Cardiac fibroblast (primary cell): ENCODE measurements at regions not wholly inside any gene's neighbourhood (a gene's known extent, or its start where the extent isn't known, plus 50 kb on each side); places are given as distances from the start of the nearest gene placed in this dataset.

Experiments
- DNase-seq, 2 donors: peaks; one replicate each; pipeline versions ENCODE4 v3.0.0 to v3.0.0-alpha.2; 2010; ENCODE audit warnings: low read depth in 2 of 2
- H3K4me3 ChIP-seq, 2 donors: replicated peaks in 1 of 2; 1 replicate in 1 of 2; 2 replicates in 1 of 2; pipeline ENCODE4 v1.5.1; 2011; ENCODE audit warnings: low read depth in 2 of 2, low read length in 2 of 2, mild to moderate bottlenecking in 2 of 2, moderate library complexity in 1 of 2
- CTCF ChIP-seq: IDR thresholded peaks from one replicate; pipeline ENCODE4 v1.5.1; 2011; ENCODE audit warnings: low read depth, mild to moderate bottlenecking, low read length, inconsistent platforms

DNA sequence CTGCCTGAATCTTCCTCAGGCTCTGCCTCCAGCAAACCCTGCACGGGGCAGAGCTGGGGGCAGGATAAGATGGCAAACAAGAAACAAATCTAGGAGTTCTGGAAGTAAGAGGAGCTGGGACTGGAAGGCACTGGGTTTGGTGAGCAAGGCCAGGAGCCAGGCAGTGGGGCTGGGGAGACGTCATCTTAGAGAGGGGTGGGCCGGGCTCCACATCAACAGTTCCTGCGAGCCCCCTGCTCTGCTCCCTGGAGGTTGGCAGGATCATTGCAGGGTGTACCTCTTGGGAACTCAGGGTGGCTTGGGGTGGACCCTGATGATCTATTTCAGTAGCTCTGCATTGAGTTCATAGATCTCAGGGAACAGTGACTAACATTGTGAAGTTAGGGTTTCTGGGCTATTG, 87.3 kb upstream of the PRR23E start:
- TF ChIP-seq CTCF: no peak
- H3K4me3 ChIP-seq: no peak overlapping the region
- DNase-seq: no peak

DNA sequence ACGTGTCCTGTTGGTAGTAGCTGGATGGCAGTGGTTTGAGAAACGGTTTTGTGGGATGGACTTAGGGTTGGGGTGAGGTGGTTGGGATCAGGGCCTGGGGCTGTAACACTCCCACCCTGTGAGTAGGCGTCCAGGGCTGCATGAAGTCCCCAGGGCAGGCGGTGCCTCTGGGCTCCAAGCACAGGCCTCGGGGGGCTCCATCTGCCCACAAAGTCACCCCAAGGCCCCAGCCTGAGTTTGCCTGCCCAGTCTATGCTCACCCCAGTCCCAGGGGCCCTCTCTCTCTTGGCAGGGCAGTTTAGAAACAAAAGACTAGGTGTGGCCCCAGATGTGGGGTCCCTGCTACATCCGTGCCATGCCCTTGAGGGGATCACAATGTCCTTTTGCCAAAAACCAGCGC, 86.9 kb upstream of the PRR23E start:
- no peak for TF ChIP-seq CTCF
- no peak for DNase-seq
- H3K4me3 ChIP-seq: no peak overlapping the region

DNA sequence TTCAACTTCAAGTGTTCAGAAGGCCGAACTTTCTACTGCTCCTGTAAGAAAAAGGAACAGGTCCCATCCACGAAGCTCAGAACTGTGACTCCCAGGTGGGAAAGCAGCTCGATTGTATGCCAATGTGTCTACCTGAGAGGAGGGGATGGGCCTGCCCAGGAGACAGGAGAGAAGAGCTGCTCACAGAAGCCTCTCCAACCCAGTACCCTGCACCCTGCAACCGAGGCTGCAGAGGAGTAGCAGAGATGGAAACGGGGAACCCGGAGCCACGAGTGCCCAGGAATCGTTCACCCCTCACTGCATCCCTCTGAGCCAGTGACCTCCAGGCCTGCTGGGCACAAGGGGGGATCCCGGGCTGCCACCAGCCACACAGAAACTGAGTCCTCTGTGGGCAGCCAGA, 86.5 kb upstream of the PRR23E start:
- no peak for DNase-seq
- no peak for TF ChIP-seq CTCF

GRCh38 chr3:127107002-127107401, 85.9 kb upstream of the PRR23E start:
- H3K4me3 ChIP-seq: no peak overlapping the region
- no peak for DNase-seq
- TF ChIP-seq CTCF: no peak

More for the DNA sequence above, 86.5 kb upstream of the PRR23E start:
- H3K4me3 ChIP-seq: no peak overlapping the region

- H3K4me3 ChIP-seq: no peak overlapping the region
- TF ChIP-seq CTCF: no peak
- no peak for DNase-seq
Observed at GRCh38 chr3:127107491-127108375, 85.2 kb upstream of the PRR23E start.

DNA sequence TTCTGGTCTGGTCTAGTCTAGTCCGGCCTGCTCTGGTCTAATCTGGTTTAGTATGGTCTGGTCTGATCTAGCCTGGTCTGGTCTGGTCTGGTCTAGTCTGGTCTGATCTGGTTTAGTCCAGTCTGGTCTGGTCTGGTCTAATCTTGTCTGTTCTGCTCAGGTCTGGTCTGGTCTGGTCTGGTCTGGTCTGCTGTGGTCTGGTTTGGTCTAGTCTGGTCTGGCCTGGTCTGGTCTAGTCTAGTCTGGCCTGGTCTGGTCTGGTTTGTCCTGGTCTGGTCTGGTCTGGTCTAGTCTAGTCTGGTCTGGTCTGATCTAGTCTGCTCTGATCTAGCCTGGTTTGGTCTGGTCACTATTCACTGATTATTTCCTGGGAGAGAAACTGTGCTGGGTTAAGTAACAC, 84.1 kb upstream of the PRR23E start:
- no peak overlapping the region for H3K4me3 ChIP-seq
- no peak for TF ChIP-seq CTCF
- no peak for DNase-seq
